KBM-7 (cell line): ENCODE measurements at regions not wholly inside any gene's neighbourhood (a gene's known extent, or its start where the extent isn't known, plus 50 kb on each side); places are given as distances from the start of the nearest gene placed in this dataset.

ENCODE experiments used
- DNase-seq: peaks from one replicate; pipeline ENCODE4 v3.0.0-alpha.2; 2015
- in situ Hi-C: fragments of 300-500 bp; cut with MboI; formaldehyde crosslinking; loops from 2 replicates; pipeline ENCODE4 v1.14.3; 2020; ENCODE audit warnings: low sequenced_read_pairs, low pct_unique_long_range_greater_than_20kb, mixed read lengths

DNA sequence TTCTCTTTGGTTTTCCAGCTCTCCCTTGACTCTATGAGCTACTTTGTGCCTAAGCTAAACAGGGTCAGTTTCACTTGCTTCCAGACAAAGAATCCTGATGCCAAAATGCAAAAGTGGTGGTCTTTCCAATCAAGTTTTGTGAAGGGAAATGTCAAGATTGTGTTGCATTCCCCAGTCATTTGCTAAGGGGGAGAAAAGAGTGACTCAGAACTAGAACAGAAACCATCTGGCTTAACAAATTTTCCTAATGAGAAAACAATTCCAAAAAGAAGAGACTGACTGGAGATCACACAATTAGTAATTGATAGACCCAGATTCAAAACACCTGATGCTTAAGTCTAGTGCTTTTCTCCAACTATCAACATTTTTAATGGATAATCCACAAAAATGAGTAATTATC, 235.1 kb upstream of the DIO2 start:
- in situ Hi-C loops = no loop called here
- DNase-seq = no peak

DNA sequence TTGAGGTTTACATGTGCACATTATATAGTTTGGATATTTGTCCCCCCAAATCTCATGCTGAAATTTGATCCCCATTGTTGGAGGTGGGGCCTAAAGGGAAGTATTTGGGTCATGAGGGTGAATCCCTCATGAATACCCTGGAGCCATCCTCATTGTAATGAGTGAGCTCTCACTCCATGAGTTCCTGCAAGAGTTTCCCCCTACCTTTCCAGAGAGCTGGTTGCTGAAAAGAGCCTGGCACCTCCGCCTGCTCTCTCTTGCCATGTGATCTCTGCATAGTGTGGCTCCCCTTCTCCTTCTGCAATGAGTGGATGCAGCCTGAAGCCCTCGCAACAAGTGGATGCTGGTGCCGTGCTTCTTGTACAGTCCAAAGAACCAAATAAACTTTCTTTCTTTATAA, 234.3 kb upstream of the DIO2 start:
- in situ Hi-C loops = no loop called here
- no peak for DNase-seq

DNA sequence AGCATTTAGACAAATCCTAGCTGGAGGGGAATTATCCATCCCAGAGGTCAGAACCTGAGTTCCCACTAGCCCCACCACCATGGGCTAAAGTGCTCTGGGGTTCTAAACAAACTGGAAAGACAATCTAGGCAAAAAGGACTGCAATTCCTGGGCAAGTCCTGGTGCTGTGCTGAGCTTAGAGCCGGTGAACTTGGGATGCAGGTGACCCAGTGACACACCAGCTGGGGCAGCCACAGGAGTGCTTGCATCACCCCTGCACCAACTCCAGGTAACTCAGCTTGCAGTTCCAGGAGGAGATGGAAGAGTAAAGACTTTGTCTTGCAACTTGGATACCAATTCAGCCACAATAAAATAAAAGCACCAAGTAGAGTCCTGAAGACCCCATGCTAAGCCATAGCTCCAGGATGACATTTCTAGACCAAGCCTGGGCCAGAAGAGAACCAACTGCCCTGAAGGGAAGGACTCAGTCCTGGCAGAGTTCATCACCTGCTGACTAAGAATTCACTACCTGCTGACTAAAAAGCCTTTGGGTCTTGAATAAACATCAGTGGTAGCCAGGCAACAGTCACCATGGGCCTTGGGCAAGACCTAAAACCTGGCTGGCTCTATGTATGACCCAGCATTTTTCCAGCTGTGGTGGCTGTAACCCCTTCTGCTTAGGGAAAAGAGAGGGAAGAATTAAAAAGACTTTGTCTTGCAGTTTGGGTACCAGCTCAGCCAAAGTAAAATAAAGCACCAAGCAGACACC, 223.4 kb upstream of the DIO2 start:
- no peak for DNase-seq
- in situ Hi-C loops = no loop called here

DNA sequence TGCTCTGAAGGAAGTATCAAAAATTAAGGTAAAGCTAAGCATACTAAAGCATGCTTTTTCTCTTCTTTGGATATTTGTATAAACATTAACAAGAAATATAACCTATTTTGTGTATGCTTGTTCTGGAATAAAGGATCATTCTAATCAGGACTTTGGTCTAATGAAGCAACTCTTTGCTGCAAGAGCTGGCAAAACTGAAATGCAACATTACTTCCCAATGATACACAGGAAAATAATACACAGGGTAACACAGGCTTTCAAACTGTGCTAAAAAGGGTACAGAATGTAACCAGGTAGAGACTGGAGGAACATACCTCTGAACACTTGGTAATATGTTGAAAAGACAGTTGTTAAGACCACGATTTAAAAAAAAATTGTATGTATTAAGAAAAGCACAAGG, 222.5 kb upstream of the DIO2 start:
- in situ Hi-C loops = no loop called here
- no peak for DNase-seq

DNA sequence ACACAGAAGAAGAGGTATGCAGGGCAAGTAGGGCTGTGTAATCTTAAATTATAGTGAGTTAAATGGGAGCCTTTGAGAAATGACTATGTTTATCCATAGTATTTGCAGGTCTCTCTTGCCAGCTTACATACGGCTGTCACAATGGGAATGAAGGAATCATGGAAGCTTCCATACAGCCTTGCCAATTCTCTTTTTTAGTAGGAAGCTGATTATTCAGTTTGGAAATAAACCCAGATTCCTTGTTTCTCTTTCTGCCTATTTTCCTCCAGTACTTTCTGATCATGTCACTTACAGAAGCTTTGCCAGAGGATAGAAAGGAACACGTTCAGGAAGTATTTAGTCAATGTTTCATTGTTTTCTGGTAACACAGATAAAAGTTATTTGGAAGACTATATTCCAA, 217.4 kb upstream of the DIO2 start:
- DNase-seq = no peak
- in situ Hi-C loops = no loop called here

DNA sequence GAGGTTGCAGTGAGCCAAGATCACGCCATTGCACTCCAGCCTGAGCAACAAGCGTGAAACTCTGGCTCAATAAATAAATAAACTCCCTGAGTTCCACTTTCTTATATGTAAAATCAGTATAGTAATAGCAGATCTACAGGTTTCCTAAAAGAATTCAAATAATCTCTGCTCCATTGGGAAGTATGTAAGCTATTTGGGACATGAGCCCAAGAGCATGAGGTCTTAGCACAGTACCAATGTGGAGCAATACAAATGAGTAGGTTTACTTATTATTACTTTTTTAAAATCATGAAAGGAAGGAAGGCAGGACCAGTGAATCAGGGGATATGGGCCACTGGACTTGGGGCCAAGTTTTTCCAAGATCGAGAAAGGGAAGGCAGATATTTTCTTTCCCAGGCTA, 216.9 kb upstream of the DIO2 start:
- in situ Hi-C loops = no loop called here
- DNase-seq = no peak

DNA sequence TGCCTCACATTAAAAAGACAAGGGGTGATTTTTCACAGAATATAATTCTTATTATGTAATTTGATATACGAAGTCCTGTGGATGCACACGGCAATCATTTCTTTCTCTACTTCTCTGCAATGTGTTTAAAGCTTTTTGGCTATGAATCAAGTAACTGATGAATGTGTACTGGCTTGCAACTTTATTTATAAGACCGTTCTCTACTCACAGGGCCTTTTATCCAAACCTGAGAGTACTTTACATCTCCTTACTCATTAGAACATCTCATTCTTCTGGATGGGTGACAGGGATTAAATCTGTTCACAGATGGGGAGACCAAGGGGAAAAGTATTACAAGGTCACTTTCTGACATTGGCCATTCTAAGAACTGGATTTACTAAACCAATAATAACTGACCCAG, 215.8 kb upstream of the DIO2 start:
- in situ Hi-C loops = no loop called here
- DNase-seq = no peak

DNA sequence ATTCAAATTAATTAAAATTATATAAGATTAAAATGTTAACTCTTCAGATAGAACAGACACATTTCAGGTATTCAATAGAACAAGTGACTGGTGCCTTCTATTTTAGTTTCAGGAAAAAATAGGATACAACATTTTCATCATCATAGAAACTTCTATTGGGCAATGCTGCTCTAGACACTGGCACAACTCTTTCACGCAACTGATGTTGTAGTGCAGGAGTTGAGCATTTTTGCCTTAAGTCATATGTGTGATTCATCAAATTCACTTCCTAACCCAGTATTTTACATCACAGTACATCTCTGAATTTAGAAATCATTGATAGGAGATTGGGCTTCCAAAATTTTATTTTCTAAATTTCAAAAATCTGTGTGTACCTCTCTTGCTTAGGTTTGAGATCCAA, 215.4 kb upstream of the DIO2 start:
- DNase-seq = no peak
- in situ Hi-C loops = no loop called here

DNA sequence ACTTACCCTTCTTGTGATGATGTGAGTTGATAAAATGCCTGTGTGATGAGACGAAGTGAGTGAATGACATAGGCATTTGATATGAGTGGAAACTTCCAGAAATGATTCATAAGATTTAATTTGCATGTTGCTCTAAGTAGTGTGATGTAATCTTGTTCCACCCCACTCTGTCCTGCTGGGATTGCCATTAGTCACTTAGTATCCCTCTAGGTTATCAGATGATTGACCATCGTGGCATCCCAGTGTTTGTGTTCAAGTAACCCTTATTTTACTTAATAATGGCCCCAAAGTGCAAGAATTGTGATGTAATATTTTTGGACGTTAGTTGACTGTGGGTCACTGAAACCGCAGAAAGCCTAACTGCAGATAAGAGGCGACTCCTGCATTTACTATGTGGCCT, 214.4 kb upstream of the DIO2 start:
- DNase-seq = no peak
- in situ Hi-C loops = no loop called here

DNA sequence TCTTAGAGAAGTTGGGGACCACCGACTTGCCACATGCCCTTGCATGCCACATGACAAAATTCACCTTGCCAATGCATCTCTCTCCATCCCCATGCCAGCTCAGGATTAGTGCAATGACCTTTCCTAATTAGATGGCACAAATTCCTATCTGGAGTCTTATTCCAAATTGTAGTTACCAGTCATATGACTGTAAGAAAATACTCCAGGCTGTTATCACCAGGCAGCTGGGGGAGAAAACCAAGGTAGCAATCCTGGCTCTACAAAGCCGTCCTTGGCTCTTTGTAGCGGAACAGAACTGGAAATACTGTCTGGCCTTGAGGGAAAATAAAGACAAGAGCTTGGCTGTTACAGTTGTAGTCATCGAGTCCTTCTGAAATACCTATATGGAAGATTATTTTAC, 208.5 kb upstream of the DIO2 start:
- DNase-seq = no peak
- in situ Hi-C loops = no loop called here

DNA sequence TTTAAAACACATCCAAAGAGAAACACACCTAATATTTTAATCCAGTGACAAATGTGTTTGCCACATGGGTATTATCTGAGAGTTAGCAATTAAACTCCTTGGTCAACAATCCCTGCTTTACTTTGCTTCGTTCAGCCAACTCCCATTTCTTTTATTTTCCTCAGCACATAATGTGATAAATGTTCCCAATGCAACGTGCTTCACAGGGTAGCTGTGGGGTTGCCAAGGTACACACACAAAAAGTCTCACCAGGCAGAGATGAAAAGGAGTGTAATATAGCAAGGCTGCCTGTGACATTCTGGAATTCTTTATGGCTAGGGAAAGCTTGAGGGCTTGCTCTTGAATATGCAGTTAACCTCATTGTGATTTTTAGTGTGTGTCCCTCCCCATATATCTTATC, 208.0 kb upstream of the DIO2 start:
- no peak for DNase-seq
- in situ Hi-C loops = no loop called here

DNA sequence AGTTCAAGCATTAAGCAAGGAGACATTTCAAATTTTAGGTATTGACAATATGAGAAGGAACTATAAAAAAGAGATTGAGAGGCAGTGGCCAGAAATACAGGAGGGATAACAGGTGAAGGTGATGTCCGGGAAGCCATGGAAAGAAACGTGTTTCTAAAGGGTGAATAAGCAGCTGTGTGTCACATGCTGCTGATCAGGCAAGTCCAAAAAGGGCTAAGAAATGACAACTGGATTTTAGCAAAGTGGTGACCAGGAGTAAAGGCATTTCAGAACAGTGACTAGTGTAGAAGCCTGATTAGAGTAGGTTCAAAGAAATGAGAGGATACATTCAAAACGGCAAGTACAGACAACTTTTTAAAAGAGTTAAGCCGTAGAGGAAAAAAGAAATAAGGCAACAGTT, 204.3 kb upstream of the DIO2 start:
- no peak for DNase-seq
- in situ Hi-C loops = no loop called here

DNA sequence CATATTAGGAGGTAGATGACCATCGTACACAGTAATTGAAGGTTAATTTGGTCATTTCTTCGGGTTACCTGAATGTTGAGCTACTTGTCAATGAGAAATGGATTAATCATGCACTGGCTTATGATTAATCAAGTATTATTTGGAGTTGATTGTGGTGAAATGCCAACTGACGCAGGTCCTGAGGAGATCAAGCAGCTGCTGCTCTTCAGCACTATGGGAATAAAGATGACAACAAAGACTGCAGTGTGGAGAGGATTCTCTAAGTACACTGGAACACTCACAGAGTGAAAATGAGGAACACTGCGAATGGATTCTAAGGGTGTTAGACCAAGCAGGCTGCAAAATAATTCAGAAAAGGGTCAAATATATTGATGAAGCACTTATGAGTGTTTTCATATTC, 202.8 kb upstream of the DIO2 start:
- in situ Hi-C loops = no loop called here
- no peak for DNase-seq

DNA sequence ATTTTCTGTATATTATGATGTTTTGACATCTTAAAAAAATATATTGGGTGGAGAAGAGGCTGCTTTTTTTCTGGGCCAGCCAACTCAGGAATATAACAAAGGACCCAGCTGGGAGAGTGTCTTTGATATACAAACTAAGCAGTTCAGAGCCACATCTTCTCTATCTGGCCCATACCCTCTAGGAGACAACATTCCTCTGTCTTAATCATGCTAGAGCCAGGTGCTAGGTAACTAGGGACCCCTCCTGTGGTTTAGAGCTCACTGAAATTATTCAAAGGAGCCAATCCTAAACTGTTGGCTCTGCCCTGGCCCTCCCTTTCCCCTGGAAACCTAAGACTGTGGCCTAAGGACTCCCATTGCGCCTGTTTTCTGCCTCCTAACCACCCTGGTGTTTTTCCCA, 193.1 kb upstream of the DIO2 start:
- in situ Hi-C loops = no loop called here
- no peak for DNase-seq

DNA sequence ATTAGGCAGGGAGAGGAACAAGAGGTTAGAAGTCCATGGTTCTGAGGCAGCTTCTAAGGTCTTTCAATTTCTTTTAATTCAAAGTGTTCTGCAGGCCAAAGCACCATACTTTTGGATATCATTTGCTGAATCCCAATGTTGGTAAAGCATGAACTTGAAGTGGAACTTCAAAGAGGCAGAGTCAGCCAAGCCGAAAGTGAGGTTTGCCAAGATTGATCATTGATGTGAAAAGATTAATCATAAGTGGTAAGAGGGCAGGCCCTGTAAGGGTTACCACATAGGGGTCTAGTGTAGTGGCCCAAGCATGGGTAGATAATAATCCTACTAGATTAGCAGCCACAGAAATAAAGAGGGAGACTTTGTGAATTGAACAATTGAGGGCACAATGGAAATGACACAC, 191.7 kb upstream of the DIO2 start:
- no peak for DNase-seq
- in situ Hi-C loops = no loop called here

DNA sequence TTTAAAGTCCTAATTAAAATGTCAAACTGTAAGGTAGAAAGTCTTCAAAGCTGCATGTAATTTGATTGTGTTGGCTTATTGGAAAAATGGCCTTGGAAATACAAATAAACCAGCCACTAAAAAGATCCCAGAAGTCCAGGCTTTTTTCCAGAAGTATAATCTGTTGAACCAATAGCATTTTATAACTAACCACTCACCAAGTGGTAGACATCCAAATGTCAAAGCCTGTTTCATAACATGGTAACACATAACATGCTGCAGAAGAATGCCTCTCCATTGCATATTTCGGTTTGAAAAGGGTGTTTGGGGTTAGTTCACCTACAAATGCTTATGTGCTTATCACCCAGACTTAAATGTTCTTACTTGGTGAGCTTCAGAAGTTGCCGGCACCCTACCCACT, 183.7 kb upstream of the DIO2 start:
- DNase-seq = no peak
- in situ Hi-C loops = no loop called here

DNA sequence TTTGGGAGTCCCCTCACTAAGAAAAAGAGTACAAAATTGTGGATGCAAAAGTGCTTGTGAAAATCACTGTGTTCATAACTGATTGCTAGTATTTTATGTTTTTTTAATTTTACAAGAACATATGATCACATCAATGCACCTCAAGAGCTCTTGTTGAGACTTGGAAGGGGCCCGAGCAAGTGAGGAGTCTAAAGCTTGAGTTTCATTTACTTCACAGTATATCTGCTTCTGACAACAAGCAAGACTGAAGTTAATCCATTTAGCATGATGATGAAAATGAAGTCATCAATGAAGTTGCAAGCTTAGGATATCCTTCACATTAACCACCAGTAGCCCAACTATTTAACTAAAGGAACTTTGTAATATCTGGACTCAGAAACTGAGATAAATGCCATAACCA, 182.5 kb upstream of the DIO2 start:
- no peak for DNase-seq
- in situ Hi-C loops = no loop called here

DNA sequence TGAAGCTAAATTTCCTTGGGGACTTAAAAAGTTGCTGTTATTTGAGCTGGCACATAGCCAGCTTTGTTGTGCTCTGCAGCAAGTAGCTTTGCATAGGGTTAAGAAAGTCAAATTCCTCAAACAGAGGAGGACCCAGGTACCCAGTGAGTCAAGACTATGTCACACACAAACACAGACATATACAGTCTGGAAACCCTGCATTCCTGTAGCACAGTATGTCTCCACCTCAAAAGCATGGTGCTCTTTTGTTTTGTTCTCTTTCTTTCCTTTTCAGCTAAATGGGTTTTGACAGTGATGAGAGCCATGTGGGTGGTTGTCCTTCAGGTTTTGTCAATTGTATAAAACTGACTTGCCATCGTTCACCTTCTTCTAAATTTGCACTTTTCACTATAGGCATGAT, 179.6 kb upstream of the DIO2 start:
- in situ Hi-C loops = no loop called here
- DNase-seq = no peak

DNA sequence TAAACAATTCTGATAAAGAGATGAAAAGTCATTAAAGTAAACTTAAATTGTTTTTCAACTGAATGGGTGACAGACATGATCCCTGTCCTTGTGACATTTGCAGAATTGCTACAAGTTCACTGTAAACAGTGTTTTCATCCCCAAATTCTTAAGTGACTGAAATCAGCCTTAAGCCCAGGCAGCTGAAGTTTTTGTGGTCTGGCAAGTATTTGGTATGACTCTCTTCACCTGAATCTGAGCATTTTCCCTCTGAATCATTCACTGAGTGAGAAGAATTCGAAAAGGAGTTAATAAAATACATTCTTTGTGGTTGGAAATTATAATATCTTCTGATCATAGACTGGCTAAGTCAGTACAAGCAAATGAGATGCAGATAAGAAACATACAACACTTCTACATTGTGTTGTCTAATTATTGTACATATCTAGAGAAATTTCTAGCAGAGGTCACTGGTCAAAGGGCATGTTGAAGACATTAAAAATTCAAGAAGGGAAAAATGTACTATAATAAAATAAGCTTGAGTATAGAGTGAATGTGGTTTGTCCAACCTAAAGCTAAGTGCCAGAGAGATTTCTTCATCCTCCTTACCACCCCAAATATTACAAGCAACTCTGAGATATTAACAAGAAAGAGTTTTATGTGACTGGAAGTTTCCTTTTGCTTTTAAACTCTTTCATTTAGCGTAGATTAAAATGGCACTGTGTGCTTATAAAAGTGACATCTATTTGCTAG, 177.8 kb upstream of the DIO2 start:
- DNase-seq = no peak

DNA sequence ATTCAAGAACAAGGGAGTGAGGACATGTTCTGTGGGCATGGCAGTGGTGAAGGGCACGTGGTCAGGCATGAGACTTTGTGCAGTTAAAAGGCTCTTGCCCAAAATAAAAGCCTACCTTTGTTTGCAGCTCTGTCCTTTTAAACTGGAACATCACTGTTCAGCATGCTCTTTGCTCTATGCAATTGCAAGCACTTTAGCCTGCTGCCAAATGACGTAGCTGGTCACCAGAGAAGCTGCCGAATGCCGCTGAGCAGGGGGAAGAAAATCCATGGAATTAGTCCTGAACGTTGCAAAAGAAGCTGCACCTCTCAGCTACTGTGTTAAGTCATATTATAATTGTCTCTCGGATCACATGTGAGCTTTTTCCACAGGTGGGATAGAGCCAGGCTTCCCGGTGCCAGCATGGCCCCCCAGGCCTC, 176.3 kb upstream of the DIO2 start:
- no peak for DNase-seq
- in situ Hi-C loops = no loop called here

More for the DNA sequence above, 177.8 kb upstream of the DIO2 start:
- in situ Hi-C loops = no loop called here

DNA sequence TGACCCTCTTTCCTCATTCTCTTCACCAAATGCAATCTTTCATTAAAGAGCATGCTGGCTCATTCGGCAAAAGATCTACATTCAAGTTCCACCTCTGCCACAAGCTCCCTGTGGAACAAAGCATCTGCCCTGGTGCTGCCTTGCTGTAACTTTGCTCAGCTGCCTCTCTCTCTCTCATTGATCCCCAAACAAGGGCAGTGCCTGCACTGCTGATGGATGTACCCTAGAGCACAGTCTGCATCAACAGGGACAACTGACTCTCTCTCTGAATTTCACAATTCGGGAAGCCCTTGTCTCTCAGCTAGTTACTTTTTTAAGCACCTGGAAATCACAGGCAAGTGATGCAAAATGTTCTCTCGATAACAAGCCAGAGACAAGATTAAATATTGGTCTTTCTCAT, 174.0 kb upstream of the DIO2 start:
- no peak for DNase-seq
- in situ Hi-C loops = no loop called here
